Activated CD8-positive, alpha-beta memory T cell treated with anti-CD3 and anti-CD28 coated beads for 36 hours (primary cell): ENCODE measurements at regions not wholly inside any gene's neighbourhood (a gene's known extent, or its start where the extent isn't known, plus 50 kb on each side); places are given as distances from the start of the nearest gene placed in this dataset.
"Not testable (repeated sequence)": the region's sequence is repeated elsewhere in the genome, so short reads cannot be mapped to it uniquely, and the experiment has no call there.

ENCODE experiments used
- CTCF ChIA-PET: fragments of 350-600 bp; sonication (Branson Sonifier 250); formaldehyde crosslinking; loops from one replicate; lab custom pipeline; 2021; ENCODE audit warnings: antibody characterized with exemption; lab: Charles Lee
- POLR2A ChIA-PET: fragments of 350-600 bp; sonication (Branson Sonifier 250); formaldehyde crosslinking; loops from one replicate; lab custom pipeline; 2021; ENCODE audit warnings: antibody characterized with exemption; lab: Charles Lee

GRCh38 chr17:36850790-36851189 lies 86.5 kb upstream of the LHX1 start:
- ChIA-PET POLR2A (no interaction called here), CTCF (no interaction called here)

DNA sequence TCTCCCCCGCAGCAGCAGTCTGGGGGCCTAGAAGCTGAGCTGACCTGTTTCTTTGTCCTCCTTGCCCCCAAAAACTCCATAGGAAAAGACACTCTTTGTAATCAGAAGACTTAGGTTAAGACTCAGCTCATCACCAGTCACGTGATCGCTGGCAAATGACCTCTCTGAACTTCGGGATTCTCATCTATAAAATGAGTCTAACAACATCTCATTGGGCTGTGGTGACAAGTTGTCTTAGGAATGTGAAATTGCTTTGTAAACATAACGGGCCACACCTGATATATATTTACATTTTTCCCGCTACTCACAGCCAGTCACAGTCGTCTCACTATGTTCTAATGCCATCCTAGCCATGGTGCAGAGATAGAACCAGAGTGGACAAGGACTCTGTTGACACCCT lies 86.0 kb upstream of the LHX1 start:
- POLR2A ChIA-PET = no interaction called here
- CTCF ChIA-PET = no interaction called here

DNA sequence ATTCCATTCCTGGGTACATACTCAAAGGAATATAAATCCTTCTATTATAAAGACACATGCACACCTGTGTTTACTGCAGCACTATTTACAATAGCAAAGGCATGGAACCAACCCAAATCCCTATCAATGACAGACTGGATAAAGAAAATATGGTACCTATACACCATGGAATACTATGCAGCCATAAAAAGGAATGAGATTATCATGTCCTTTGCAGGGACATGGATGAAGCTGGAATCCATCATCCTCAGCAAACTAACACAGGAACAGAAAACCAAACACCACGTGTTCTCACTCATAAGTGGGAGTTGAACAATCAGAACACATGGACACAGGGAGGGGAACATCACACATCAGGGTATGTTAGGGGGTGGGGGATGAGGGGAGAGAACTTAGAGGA lies 84.8 kb upstream of the LHX1 start:
- CTCF ChIA-PET, POLR2A ChIA-PET: not testable (repeated sequence)

- ChIA-PET CTCF (no interaction called here), POLR2A (no interaction called here)
Measured at GRCh38 chr17:36854982-36855381, 82.3 kb upstream of the LHX1 start.

- ChIA-PET CTCF (no interaction called here), POLR2A (no interaction called here)
Measured at GRCh38 chr17:36855459-36855858, 81.8 kb upstream of the LHX1 start.

GRCh38 chr17:36856222-36856621 lies 81.1 kb upstream of the LHX1 start:
- POLR2A ChIA-PET = no interaction called here
- CTCF ChIA-PET = no interaction called here

DNA sequence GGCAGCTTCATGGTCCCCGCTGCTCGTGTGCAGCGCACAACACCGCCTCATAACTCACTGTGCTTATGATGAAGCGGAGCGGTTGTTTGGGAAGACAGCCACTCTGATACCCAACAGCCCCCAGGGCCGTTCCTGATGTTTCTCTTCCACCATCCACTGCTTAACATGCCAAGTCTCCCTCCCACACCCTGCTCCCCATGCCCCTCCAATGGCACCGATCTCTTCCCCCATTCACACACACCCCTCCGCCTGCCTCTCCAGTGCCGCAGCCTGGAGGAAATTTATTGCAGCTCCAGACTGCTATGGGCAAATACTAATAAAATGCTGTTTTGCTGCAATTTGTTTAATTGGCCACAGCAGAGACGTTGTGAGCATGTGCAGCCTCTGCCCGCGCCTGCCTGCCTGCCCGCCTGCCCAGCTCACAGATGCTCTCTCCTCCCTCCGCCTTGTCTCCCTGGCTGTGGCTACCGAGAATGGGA lies 80.3 kb upstream of the LHX1 start:
- ChIA-PET POLR2A (no interaction called here), CTCF (no interaction called here)

GRCh38 chr17:36857698-36858097 lies 79.6 kb upstream of the LHX1 start:
- ChIA-PET CTCF (no interaction called here), POLR2A (no interaction called here)

DNA sequence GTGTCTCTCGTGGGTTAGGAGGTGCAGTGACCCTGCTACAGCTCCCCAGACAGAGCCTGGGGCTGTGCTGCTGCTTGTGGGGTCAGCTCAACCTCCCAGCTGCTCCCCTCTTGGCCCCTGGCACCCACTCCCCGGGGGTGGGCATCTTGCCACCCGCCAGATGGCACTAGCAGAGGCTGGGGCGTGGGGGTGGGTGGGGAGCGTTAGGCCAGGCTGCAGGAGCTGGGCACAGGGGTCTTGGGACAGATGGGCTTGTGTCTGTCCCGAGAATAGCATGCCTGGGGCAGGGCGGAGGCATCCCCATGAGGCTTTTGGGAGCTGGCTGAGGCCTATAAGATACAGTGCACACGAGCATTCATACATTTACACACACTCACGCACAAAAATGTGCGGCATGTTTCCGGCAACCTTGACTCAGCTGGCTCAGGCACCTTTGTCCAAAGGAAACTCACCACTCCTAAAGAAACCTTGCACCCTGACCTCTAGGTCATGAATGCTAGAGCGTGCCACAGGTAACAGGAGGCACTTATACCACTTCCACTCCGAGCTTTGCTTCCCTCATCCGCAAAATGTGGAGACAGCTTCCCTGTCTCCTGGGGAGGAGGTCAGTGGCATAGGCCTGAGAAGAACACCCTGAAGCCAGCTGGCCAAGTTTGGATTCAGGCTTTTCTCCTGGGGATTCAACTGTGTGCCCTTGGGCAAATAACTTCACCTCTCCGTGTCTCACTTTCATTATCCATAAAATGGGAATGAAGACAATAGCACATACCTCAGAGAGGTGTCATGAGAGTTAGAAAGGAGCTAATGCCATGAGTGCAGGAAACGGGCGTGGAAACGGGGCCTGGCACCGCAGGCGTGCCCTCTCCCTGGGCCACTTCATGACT lies 78.9 kb upstream of the LHX1 start:
- ChIA-PET CTCF (no interaction called here), POLR2A (no interaction called here)

DNA sequence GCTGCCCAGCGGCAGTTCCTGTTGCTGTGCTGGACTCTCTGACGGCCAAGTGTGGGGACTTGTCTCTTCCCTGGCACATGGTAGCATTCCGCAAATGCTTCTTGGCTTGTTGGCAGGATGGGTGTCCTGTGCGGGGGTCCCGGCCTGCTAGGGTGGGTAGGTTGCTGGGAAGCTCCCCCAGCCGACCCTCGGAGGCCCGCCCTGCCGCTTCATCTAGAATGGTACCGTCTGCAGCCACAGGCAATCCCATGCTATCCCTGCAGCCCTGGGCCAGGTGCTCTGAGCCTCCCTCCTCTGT lies 78.3 kb upstream of the LHX1 start:
- CTCF ChIA-PET = no interaction called here
- POLR2A ChIA-PET = no interaction called here

DNA sequence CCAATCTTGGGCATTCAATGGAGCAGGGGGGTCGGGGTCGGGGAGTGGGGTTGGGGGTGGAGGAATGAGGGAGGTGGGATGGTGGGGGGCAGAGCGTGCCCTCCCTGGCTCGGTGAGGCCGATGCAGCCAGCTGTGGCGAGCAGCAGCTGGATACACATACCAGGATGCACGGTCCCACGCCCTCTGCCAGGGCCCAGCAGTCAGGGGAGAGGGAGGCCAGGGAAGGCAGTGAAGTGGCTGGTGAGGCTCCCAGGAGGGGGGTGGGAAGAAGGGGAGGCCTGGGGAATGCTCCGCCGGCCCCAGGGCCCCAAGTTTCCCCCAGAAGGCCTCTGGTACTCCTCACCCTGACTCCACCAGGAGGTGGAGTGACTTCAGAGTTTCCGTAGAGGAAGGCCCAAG lies 77.6 kb upstream of the LHX1 start:
- POLR2A ChIA-PET = no interaction called here
- CTCF ChIA-PET = no interaction called here

DNA sequence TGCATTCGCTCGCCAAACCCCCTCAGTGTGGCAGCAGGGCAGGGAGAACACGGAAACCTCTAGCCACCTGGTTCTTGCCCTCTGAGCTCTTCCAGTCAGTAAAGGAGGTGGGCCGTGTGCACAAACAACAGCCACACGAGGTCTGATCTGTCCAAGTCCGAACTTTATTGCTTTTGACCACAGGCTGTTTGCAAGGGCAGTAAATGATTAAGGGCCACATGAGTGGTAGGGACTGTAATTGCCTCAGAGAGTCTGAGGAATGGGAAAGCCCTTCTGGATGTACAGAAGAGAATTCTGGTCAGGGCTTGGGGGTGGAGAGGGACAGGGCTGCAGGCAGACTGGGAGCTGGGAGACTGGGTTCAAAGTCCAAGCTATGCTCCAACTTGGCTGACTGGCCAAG lies 75.7 kb upstream of the LHX1 start:
- POLR2A ChIA-PET = no interaction called here
- CTCF ChIA-PET = no interaction called here

DNA sequence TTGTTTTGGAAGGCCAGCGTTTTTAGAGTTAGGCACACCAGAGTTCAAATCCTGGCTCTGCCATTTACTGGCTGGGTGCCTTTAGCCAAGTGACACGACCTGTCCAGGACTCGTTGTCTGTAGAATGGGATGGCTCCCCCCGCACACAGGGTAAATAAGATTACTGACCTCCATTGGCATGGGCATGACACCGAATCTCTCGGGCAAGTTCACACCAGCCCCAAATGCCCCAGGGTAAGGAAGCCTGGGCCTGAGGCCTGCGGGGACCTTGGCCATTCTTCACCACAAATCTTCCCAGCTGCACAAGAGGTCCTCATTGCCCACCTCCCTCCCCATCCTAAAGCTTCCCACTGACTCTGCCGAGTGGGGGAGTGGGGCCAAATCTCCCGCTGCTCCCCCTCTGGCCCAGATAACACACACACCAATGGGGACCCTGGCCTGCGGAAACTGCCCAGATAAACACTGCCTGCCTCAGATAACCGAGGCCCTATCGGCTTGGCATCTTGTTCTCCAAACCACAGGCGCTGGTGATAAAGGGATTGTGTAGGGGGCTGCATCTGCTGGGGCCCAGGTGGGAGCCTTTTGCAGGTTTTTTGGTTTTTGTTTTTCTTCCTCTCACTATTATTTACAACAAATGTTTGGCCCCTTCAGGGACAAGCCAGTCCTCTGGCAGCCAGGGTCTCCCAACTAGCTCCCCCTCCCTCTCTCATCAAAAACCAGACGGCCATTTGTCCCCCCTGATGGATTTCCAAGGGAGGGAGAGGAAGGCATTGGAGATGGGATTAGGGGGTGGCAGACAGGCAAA lies 75.0 kb upstream of the LHX1 start:
- CTCF ChIA-PET = no interaction called here

DNA sequence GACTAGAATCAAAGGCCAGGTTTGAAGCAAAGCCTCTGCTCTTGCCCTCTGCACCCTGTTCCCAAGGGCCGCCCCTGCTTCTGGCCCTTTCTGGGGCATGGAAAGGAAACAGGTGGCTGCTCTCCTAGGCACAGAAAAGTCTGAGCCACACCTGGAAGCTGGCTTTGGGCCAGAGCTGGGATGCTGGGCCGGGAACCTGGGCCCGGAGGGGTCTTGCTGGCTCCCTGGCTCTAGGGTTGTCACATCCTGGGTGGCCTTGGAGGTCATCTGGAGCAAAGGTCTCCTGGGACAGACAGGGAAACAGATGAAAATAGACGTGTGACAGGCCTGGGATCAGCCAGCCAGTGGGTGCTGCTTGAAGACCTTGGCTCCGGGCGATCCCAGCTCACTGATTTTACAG lies 74.1 kb upstream of the LHX1 start:
- ChIA-PET POLR2A (no interaction called here), CTCF (no interaction called here)

More for the DNA sequence above, 75.0 kb upstream of the LHX1 start:
- POLR2A ChIA-PET = no interaction called here

GRCh38 chr17:36863676-36864612 lies 73.3 kb upstream of the LHX1 start:
- POLR2A ChIA-PET = no interaction called here
- CTCF ChIA-PET = no interaction called here

DNA sequence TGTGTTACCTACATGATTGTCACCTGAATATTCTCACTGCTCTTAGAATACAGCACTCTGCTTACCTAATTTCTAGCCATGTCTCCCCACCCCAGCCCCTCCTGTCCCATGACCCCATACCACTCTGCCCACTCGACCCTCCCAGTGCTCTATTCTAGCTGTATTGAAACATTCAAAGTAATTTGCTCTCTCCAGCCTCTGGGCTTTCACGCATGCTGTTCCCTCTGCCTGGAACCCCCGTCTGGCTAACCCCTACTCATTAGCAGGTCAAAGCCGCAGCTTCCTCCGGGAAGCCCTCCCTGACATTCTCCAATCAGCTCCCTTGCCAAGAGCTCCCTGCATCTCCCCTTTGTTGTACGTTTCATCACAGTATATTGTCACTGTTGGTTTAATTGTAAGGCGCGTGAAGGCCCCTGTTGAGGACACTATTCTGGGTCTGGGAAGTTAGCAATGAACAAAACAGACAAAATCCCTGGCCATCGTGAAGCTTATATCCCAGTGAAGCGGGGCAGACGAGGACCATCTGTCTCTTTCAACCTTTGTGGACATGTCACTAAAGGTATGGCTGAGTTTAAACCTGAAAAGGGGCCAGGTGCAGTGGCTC lies 72.3 kb upstream of the LHX1 start:
- ChIA-PET POLR2A (no interaction called here), CTCF (no interaction called here)

DNA sequence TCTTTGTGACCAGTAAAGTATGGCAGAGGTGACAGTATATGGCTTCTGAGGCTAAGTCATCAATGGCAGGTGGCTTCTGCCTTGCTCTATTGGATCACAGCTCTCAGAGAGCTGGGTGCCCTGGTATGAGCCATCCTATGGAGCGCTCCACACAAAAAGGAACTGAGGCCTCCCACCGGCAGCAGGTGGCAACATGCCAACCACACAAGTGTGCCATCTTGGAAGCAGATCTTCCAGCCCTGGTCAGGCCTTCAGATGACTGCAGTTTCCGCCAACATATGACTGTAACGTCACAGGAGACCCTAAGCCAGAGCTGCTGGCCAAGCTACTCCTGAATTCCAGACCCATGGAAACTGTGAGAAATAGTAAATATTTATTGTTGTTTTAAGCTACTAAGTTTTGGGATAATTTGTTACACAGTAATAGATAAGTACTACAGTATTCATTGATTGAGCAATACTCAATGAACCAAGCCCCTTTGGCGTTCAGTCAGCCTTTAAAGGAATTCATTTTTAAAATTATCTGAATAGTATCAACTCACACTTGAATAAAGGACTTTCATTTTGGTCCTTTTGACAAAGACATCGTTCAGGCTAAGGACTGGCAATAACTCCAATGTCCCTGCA lies 69.4 kb upstream of the LHX1 start:
- POLR2A ChIA-PET = no interaction called here
- CTCF ChIA-PET = no interaction called here

DNA sequence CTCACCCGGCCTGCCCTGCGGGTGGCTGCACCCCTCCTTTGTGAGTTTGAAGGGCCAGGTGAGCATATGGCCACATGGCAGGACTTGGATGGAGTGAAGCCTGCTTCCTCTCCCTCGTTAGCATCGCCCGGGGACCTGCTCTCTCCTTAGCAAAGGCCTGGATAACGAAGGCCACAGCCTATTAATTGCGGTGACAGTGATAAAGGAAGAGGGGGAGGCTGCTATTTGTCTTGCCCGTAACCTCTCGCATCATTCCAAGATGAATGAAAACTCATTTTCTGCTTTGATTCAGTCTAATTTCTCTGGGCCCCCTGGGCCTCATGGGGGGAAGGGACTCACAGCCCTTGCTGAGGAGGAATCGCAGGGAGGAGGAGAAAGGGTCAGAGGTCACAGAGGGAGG lies 68.5 kb upstream of the LHX1 start:
- ChIA-PET CTCF (no interaction called here), POLR2A (no interaction called here)

- ChIA-PET CTCF (no interaction called here), POLR2A (no interaction called here)
Measured at GRCh38 chr17:36869441-36869840, 67.8 kb upstream of the LHX1 start.
